ENCODE measurements at regions not wholly inside any gene's neighbourhood (a gene's known extent, or its start where the extent isn't known, plus 50 kb on each side); places are given as distances from the start of the nearest gene placed in this dataset.
"Not testable (repeated sequence)": the region's sequence is repeated elsewhere in the genome, so short reads cannot be mapped to it uniquely, and the experiment has no call there.

DNA sequence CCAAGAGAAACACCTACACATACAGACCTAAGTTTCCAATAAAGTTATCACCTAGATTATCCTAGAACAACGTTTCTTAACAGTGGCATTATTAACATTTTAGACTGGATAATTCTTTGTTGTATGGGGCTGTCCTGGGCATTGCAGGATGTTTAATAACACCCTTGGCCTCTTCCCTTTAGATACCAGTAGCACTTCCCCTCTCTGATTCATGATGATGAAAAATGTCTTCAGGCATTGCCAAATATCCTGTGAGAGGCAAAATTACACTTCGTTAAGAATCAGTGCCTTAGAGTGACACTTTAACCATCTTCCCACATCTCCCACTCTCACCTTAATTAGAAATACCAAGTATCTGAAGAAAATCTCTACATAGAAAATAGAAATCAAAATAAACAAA lies 352.6 kb downstream of the CGGBP1 start:
- no peak for DNase-seq

DNA sequence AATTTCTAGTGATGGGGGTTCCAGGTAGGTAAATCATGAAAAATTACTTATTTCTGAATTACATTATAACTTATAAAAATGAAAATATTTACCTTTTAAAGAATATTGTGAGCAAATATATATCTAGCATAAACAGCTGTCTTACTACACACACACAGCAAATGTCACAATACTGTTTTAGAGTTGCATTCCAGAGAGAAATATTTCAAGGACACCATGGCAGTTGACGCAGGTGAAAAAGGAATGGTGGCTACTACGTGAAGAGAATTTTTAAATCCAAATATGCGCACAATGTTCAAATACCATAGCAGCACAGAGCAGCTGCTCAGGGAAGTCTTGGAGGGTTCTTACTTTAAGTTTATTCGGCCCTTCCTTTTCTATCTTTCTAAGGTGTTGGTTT lies 356.2 kb downstream of the CGGBP1 start:
- no peak for DNase-seq

DNA sequence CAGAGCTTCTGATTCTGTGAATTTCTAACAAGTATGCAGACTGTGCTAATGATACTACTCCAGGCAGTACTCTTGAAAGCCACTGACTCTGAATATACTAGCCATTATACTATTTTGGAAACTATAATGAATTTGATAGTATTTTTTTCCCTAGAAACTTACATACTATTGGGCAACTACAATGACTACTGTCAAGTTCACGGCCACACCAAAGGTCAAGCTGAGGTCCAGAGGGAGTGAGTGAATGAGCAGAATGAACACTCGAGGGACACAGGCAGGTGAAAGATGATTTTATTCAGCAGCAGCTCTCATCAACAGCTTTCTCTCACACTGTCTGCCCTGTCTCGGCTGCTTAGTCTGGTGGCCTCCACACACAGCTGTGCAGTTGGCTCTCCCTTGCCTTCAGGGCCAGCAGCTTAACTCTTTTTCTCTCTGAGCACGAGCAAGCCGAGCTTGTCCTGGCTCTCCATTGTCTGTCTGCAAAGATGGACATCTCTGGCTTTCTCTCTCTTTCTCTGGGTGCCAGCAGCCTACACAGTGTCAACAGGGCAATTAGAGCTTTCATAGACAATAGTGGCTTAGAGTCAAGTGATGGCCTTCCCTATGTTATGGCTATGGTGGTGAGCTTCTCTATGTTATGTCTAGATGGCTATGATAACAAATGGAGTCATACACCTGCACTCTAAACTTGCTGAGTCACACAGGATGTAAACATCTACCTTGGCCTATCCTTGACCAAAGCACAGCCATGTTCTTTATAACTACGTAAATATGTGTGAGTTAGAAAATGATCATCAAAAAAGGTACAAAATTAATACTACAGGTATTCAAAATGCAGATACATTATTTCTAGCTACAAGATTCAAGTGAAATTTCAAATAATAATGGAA lies 362.4 kb downstream of the CGGBP1 start:
- DNase-seq: no peak

DNA sequence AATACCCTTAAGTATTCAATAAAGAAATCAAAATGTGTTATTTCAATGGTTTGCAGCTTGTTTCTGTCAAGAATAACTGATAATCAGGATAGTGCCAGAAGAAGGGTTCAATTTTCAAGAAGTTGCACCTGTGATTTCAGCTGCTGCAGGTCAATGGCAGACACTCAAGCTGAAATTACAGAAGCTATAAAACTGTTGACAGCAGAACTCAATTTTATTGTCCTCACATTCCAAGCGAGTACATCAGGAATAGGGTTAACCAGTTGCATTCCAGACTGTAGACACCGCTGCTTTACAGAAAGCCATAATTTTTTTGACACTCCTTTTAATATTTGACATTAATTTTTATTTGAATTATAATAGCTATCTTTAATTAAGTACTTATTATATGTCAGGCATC lies 364.1 kb downstream of the CGGBP1 start:
- no peak for DNase-seq

DNA sequence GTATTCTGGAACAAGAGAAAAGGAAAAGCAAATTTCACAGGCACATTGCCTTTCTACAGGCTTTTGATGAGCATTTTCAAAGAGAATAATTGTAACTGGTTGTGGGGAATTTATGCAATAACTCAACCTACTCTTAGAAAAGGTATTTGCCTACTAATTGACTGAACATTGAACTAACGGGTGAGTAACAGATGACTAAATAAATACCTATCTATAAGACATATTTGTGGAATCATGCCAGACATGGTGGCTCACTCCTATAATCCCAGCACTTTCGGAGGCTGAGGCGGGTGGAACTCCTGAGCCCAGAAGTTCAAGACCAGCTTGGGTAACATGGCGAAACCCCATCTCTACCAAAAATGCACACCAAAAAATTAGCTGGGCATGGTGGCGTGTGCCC lies 367.7 kb downstream of the CGGBP1 start:
- no peak for DNase-seq

DNA sequence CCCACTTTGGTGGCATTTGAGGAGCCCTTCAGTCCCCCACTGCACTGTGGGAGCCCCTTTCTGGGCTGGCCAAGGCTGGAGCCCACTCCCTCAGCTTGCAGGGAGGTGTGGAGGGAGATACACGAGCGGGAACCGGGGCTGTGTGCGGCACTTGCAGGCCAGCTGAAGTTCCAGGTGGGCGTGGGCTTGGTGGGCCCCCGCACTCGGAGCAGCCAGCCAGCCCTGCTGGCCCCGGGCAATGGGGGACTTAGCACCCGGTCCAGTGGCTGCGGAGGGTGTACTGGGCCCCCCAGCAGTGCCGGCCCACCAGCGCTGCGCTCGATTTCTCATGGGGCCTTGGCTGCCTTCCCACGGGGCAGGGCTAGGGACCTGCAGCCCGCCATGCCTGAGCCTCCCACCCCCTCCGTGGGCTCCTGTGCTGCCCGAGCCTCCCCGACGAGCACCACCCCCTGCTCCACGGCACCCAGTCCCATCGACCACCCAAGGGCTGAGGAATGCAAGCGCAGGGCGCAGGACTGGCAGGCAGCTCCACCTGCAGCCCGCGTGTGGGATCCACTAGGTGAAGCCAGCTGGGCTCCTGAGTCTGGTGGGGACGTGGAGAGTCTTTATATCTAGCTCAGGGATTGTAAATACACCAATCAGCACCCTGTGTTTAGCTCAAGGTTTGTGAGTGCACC lies 379.7 kb downstream of the CGGBP1 start:
- not testable (repeated sequence) for DNase-seq

DNA sequence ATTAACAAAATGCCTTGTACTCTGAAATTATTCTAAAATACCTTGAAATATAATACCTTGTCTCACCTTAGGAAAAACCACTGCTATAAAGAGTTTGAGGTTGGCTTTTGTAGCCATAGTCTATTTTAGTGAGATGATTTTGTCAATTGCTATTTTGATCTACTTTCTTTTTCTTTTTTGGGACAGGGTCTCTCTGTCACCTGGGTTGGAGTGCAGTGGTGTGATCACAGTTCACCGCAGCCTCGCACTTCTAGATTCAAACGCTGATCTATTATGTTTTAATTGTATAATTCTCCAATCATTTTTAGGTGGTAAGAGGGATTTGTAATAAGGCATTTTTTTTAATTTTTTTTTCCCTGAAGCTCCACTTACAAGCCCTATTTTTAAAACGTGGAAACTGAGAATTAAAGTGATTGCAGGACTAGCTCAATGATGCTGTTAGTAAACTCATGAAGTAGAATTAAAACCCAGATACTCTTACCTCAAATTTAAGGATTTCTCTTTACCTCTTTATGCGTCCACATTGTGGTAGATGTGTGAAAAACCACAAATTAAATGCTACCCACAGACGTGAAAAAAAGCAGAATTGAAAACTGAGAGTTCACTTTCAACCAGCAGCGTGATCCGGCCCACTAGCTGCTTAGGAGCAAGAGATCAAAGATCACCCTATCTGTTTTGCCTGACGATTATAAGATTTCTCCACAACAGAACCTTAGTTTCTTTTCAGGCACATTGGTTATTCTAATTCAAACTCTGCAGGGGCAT lies 384.2 kb downstream of the CGGBP1 start:
- no peak for DNase-seq

DNA sequence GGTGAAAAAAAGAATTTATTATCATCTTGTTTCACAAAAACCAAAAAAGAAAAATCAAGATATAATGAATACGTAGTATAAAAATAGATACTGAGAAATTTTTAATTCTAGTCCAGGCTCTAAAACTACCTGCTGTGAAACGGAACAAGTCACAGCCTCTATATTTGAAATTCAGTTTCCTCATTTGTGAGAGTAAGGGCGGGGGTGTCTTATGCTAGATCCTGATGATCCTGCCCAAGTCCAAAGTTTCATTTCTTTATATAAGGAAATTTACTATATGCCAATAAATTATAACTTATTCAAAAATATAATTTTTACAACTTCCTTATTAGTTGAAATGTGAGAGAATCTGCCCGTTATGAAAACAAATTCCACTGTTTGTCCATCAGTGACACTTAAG lies 385.7 kb downstream of the CGGBP1 start:
- no peak for DNase-seq

DNA sequence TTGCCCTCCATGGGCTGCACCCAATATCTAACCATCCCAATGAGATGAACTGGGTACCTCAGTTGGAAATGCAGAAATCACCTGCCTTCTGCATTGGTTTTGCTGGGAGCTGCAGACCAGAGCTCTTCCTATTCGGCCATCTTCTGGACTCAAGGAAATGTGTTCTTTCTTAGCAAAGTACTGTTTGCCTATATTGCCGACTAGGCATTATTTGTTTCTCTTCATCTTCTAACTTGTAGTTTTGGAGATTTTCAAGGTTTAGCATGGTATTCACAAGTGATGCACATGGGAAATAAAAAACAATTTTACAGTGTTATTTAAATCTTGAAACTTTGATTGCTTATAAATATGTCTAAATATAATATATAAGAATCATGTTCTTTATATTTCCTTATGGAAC lies 377.8 kb upstream of the POU1F1 start:
- no peak for DNase-seq

DNA sequence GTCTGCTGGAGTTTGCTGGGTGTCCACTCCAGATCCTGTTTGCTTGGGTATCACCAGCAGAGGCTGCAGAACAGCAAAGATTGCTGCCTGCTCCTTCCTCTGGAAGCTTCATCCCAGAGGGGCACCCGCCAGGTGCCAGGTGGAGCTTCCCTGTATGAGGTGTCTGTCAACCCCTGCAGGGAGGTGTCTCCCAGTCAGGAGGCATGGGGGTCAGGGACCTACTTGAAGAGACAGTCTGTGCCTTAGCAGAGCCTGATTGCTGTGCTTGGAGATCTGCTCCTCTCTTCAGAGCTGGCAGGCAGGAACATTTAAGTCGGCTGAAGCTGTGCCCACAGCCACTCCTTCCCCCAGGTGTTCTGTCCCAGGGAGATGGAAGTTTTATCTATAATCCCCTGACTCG lies 376.8 kb upstream of the POU1F1 start:
- DNase-seq: not testable (repeated sequence)

DNA sequence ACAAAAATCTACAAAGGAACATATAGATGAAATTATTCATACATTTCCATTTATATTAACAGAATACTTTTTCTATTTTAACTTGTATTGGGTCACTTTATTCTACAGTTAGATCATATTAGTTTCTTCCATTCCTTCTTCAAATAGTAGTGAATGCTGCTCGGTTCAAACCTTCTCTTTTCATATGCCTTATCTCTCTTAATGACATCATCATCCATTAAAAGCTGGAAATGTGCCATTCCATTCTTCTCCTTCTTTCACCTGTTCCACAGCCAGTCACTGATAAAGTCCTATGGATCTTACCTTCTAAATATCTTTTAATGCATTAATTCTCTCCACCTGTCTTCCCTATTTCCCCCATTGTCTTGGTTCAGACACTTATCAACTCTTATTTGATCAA lies 358.0 kb upstream of the POU1F1 start:
- no peak for DNase-seq

DNA sequence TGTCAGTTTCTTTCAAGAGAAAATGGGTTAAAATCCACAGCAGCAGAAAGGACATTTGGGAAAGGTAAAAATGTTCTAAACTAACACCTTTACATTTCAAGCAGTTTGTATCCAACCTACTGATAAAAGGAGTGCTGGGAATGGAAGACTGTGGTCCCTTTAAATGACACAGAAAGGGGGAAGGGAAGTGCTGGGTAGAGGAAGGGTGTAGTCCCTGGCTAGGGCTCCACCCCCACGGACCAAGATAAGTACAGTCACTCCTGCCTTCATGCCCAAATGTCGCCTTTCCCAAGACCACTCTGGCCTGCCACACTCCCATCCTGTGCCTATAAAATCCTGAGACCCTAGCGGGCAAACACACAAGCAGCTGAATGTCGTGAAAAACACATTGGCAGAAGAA lies 350.9 kb upstream of the POU1F1 start:
- DNase-seq: no peak

DNA sequence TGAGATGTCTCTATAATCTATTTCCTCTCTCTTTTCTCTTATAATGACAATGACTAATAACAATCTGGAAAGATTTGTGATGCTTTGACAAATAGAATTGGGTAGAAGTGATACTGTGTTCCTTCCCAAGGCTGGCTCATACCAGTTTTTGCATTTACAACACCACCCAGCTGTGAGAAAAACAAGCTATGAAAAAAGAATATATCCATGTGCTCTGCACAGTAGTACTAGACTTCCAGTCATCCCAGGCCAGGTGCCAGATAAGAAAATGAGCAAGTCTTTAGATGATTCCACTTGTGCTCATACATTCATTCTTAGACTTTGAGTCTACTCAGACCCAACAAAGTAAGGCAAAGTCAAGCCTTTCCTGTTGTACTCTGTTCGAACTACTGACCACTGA lies 350.2 kb upstream of the POU1F1 start:
- DNase-seq: no peak

DNA sequence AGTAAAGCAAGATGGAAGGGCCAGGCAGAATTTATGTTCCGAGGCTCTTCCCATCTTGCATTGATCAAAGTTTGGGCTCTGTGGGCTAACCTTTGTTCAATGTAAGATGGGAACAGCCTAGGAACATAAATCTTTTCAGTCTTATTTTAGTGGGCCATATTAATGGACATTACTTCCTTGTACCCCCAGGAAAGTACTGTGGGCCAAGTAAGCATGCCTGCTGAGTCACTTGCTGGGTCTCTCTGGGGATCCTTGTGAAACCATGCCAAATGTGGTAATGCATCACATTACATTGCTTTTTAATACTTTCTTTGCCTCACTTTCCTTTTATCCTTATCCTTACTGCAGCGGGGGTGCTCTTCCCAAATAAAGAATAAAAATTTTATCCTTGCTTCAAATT lies 349.5 kb upstream of the POU1F1 start:
- no peak for DNase-seq

DNA sequence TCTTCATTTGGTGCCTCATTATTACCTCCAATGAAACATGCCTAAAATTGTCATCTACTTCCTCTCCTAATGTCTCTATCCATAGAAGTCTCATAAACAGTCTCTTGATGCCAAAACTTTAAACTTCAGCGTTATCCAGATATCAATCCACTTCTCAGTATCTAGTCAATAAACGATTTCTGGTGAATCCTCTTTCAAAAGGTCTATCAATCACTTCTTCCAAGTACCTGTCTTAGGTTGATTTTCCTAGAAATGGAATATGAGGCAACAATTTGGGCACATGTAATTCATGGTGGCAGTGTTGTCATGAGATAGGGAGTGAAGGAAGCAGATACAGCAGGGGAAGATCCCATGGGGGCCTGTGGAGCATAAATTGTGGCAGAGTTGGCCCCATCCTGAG lies 348.5 kb upstream of the POU1F1 start:
- DNase-seq: no peak

DNA sequence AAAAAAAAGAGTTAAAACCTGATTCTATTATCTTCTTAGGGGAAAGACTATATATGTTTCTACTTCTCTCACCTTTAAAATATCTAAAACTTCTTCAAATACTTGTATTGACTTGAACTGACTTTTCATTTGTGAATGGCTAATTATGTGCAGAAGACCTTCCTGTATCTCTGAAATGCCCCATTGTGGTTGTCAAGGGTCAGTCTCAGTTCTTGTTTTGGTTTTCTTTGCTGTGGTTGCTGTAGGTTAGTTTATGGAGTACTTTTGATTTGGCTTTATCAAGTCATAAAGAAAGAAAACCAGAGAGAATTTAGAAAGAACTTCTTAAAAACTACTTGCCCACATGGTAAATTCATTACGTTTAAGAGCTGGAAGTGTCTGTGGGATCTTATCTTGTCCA lies 345.3 kb upstream of the POU1F1 start:
- DNase-seq: no peak

DNA sequence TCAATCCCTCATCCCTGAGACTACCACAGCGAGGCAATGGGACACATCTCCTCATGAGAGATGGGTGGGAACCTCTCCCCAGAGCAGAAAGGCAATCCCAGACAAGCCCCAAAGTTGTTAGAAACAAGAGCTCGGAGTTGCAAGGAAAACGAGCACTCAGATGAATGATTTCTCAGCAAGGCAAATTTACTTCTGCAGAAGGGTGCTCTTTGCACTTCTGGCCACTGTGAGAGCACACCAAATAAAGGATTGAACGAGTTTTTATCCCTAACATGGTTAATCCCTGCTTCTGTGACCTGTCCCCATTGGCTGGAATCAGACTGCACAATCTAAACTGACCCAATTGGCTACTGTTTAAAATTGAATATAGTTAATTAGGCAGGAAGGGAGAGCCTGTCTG lies 339.1 kb upstream of the POU1F1 start:
- DNase-seq: no peak

DNA sequence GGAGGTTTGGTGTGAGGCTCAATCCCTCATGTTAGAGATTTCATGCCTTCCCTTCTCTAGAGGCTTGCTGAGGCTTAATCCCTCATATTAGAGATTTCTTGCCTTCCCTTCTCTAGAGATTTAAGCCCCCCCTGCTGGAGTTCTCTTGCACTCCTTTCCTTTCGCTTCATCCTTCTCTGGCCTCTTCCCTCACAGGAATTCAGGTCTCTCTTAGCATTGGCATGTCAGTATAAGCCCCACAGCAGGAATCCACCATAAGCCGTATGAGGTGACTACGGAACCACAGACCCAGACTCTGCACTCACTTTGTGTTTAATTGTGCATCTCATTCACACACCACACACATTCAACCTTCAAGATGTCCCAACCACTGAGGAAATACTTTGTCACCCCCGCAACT lies 338.6 kb upstream of the POU1F1 start:
- no peak for DNase-seq

DNA sequence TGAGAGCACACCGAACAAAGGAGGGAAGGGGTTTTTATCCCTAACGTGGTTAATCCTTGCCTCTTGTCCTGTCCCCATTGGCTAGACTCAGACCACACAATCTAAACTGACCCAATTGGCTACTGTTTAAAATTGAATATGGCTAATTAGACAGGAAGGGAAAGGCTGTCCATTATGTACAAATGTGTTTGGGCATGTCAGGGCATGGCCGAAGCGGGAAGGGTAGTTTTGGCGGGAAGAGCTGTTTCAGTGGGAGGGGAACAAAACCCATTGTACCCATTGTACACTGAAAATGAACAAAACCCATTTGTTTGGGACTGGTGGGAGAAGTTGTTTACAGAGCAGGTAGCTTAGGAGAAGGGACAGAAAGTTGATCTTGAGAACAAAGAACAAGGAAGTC lies 330.9 kb upstream of the POU1F1 start:
- no peak for DNase-seq

DNA sequence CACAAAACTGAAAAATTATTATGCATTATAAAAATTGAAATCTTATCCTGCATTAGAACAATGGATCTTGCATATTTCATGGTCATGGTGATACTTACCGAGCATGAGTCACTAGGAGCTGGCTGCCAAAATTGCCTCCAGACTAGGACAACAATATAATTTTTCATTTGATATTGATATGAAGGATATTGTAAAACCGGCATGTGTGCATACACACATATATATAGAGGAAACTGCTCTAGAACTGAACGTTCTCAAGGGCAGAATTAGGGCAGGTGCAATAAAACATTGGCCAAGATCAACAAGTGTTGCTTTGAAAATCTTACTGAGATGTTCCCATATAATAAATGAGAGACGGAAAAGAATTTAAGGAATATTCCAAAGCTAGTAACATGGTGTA lies 319.4 kb upstream of the POU1F1 start:
- DNase-seq: no peak

DNA sequence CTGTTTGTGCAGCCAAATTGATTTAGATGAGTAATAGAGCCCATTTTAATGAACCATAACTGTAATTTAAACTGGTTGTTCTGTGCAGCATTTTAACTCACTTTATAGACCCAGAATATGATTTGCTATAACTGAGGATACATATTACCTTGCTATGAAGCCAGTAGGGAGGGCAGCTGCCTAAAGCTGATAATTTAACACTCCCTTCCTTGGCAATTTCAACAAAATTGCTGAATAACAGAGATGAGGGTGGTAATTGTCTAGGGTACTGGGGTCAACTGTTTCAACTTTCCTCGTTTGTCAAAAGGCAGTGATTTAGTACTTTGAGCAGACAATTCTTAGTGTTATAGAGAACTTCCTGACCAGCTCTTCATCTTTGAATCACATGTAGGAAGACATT lies 304.9 kb upstream of the POU1F1 start:
- no peak for DNase-seq

DNA sequence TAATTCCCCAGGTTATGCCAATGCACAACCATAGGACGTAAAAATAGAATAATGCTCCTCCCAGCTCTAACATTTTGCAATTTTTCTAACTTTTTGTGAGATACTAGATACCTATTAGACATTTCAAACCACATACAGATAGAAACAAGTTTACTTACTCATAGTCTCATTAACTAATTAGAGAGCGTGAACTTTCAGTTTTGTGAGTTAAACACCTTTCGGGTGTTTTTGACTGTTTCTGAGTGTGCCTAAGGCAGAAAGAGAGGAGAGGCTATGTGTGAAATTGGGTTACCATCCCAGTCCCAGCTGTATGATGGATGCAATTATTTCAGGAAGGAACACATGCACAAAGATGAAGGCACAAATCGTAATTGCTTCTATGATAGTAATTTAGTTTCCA lies 300.4 kb upstream of the POU1F1 start:
- no peak for DNase-seq

DNA sequence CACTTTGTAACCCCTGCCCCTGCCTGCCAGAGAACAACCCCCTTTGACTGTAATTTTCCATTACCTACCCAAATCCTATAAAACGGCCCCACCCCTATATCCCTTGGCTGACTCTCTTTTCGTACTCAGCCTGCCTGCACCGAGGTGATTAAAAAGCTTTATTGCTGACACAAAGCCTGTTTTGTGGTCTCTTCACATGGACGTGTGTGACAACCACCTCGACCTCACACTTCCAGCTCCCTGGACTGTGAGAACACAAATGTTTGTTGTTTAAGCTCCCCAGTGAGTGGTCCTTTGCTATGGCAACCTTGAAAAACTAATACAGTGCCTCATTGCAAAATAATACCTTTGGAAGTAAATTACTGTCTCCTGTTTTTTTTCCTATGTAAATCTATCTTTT lies 299.2 kb upstream of the POU1F1 start:
- no peak for DNase-seq

DNA sequence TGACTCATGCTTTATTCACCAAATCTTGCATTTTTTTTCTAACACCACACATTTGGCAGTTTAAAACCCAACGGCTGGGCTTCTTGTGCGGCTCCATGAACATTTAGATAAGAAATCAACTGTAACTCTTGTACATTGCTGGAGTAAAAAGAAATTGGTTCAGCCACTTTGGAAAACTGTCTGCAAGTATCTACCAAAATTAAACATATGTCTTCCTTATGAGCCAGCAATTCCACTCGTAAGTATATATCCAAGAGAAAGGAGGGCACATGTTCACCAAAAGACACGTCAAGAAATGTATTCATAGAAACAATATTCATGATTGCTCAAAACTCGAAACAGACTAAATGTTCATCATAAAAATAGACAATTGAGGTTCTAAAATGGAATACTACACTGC lies 291.9 kb upstream of the POU1F1 start:
- no peak for DNase-seq
